ENCODE measurements at regions not wholly inside any gene's neighbourhood (a gene's known extent, or its start where the extent isn't known, plus 50 kb on each side); places are given as distances from the start of the nearest gene placed in this dataset.

DNA sequence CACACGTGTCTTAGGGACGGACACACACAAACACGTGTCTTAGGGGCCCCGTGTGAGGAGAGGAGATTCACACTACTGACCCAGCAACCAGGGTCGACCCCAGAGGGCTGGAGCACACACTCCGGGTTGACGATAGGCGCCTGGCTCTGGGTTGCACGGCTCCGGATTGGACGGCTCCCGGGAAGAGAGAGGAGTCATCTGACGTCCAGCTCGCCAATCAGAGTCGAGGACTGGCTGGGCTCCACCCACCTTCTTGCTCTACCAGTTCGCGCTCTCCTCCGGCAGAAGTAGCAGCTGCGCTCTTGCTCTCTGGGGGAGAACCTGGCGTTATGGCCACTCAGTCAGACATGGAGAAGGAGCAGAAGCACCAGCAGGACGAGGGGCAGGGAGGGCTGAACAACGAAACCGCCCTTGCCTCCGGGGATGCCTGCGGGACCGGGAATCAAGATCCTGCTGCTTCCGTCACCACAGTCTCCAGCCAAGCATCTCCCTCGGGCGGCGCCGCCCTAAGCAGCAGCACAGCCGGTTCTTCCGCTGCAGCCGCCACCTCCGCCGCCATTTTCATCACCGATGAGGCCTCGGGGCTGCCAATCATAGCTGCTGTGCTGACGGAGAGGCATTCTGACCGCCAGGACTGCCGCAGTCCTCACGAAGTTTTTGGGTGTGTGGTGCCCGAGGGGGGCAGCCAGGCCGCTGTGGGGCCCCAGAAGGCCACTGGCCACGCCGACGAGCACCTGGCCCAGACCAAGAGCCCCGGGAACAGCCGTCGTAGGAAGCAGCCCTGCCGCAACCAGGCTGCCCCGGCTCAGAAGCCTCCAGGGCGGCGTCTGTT is 74.3 kb downstream of the NUDT10 start:
- no peaks in the 10 kb centered on the region for H3K9me3 ChIP-seq
- no peaks in the 10 kb centered on the region for H3K4me1 ChIP-seq
- H3K4me3 ChIP-seq (ENCODE audit: low read depth, low read length): no peak overlapping the region
- no peaks in the 10 kb centered on the region for H3K36me3 Mint-ChIP-seq (ENCODE audit: insufficient read depth, unreplicated experiment)
- no peak overlapping the region for H3K27ac Mint-ChIP-seq (ENCODE audit: unreplicated experiment)
- no peaks in the 10 kb centered on the region for H3K4me1 Mint-ChIP-seq (ENCODE audit: low read depth, unreplicated experiment)
- DNase-seq: no peak
- intact Hi-C loops (cut with micrococcal nuclease; ENCODE audit: unreplicated experiment): no loop called here
- H3K27me3 ChIP-seq (replicated peaks; ENCODE audit: control insufficient read depth, insufficient read depth, low read length): no peaks in the 10 kb centered on the region
- no peaks in the 10 kb centered on the region for H3K9me3 Mint-ChIP-seq (ENCODE audit: unreplicated experiment)
- TF ChIP-seq, protein P1, sequence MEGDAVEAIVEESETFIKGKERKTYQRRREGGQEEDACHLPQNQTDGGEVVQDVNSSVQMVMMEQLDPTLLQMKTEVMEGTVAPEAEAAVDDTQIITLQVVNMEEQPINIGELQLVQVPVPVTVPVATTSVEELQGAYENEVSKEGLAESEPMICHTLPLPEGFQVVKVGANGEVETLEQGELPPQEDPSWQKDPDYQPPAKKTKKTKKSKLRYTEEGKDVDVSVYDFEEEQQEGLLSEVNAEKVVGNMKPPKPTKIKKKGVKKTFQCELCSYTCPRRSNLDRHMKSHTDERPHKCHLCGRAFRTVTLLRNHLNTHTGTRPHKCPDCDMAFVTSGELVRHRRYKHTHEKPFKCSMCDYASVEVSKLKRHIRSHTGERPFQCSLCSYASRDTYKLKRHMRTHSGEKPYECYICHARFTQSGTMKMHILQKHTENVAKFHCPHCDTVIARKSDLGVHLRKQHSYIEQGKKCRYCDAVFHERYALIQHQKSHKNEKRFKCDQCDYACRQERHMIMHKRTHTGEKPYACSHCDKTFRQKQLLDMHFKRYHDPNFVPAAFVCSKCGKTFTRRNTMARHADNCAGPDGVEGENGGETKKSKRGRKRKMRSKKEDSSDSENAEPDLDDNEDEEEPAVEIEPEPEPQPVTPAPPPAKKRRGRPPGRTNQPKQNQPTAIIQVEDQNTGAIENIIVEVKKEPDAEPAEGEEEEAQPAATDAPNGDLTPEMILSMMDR (IDR thresholded peaks at IDR 0.05; ENCODE audit: insufficient read depth in 1 of 2, low read depth in 1 of 2, low read length in 1 of 2, severe bottlenecking in 1 of 2, unreplicated experiment in 1 of 2): no peak
- no peak overlapping the region for H3K4me3 Mint-ChIP-seq (ENCODE audit: unreplicated experiment)
- no peaks in the 10 kb centered on the region for H3K36me3 ChIP-seq (ENCODE audit: control insufficient read depth, insufficient read depth, low read length)
- BruUV-seq (replicated peaks): no TSS peak
- CTCF ChIA-PET: no interaction called here
- POLR2A ChIA-PET: no interaction called here
- no peaks in the 10 kb centered on the region for H3K27me3 Mint-ChIP-seq (ENCODE audit: insufficient read depth, unreplicated experiment)

DNA sequence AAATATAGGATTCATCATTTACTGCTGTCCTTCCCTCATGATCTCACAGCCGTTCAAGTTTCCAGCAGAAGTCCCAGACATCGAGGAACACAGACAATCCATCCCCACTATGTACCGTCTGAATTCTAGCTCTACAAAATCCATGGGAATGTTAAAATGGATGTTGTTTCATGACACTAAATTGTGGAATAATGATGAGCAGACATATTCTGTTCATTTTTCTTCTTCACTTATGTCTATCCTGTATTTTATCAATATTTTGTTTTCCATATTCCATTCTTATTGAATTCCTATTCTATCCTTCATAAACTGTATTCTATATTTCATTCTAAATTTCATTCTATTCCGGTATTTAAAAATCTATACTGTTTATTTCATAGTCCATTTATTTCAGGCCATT is 71.8 kb downstream of the NUDT10 start:
- TF ChIP-seq, protein P1 (IDR thresholded peaks at IDR 0.05; ENCODE audit: insufficient read depth in 1 of 2, low read depth in 1 of 2, low read length in 1 of 2, severe bottlenecking in 1 of 2, unreplicated experiment in 1 of 2): no peak
- Mint-ChIP-seq H3K36me3 (ENCODE audit: insufficient read depth, unreplicated experiment) (no peaks in the 10 kb centered on the region), H3K9me3 (ENCODE audit: unreplicated experiment) (no peaks in the 10 kb centered on the region), H3K27me3 (ENCODE audit: insufficient read depth, unreplicated experiment) (no peaks in the 10 kb centered on the region), H3K4me3 (ENCODE audit: unreplicated experiment) (no peak overlapping the region), H3K4me1 (ENCODE audit: low read depth, unreplicated experiment) (no peaks in the 10 kb centered on the region), H3K27ac (ENCODE audit: unreplicated experiment) (no peak overlapping the region)
- DNase-seq: no peak
- ChIA-PET CTCF (no interaction called here), POLR2A (no interaction called here)
- no peaks in the 10 kb centered on the region for H3K36me3 ChIP-seq (ENCODE audit: control insufficient read depth, insufficient read depth, low read length)
- no peaks in the 10 kb centered on the region for H3K9me3 ChIP-seq
- intact Hi-C loops (cut with micrococcal nuclease; ENCODE audit: unreplicated experiment): no loop called here
- H3K4me3 ChIP-seq (ENCODE audit: low read depth, low read length): no peak overlapping the region
- H3K27me3 ChIP-seq (replicated peaks; ENCODE audit: control insufficient read depth, insufficient read depth, low read length): no peaks in the 10 kb centered on the region
- H3K4me1 ChIP-seq: no peaks in the 10 kb centered on the region
- BruUV-seq (replicated peaks): no TSS peak

DNA sequence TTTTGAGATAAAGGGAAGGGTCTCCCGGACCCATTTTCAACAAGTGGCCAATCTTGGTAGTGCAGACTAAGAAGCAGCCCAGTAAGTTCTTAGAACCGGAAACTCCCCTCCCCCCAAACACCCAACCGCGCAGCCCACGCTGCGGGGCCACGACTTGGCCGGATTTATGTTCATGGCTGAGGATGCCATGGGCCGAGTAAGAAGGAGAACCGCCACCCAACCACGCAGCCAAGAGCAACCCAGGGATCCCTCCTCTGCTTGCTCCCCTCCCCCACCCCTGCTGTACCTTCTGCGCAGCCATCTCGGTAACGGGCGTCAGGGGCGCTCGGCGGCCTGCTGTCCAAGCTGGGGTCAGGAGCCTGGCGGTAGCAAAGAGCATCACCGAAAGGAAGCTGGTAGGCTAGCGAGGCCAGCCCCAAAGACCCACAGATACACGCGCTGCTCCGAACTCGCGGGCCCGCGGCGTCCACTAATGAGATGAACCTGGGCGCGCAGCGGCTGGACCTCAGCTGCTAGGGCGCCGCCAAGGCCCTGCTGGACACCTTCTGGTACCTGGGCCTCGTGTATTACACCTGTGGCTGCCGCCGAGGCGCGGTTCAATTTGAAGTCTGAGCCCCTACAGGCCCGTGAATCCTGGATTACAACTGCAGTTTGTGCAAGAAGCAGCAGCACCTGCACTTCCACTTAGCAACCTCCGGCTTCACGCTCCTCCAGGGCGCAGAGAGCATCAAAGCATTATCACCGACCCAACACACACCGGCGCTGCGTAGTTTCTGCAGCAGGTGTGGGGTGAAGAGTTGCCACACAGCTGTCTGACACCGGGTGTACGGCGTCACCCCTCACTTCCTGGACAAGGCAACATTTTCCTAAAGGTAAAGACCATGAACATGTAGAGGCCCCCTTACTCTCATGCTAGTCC is 63.4 kb downstream of the NUDT10 start:
- no peaks in the 10 kb centered on the region for H3K27me3 ChIP-seq (replicated peaks; ENCODE audit: control insufficient read depth, insufficient read depth, low read length)
- POLR2A ChIA-PET: no interaction called here
- H3K27me3 Mint-ChIP-seq (ENCODE audit: insufficient read depth, unreplicated experiment): peaks cover 3% of the 10 kb centered on the region
- no TSS peak for BruUV-seq (replicated peaks)
- H3K4me1 Mint-ChIP-seq (ENCODE audit: low read depth, unreplicated experiment): no peaks in the 10 kb centered on the region
- intact Hi-C loops (cut with micrococcal nuclease; ENCODE audit: unreplicated experiment): no loop called here
- TF ChIP-seq, protein P1 (IDR thresholded peaks at IDR 0.05; ENCODE audit: insufficient read depth in 1 of 2, low read depth in 1 of 2, low read length in 1 of 2, severe bottlenecking in 1 of 2, unreplicated experiment in 1 of 2): no peak
- no peaks in the 10 kb centered on the region for H3K9me3 Mint-ChIP-seq (ENCODE audit: unreplicated experiment)
- no peaks in the 10 kb centered on the region for H3K9me3 ChIP-seq
- H3K36me3 ChIP-seq (ENCODE audit: control insufficient read depth, insufficient read depth, low read length): no peaks in the 10 kb centered on the region
- no peaks in the 10 kb centered on the region for H3K36me3 Mint-ChIP-seq (ENCODE audit: insufficient read depth, unreplicated experiment)
- CTCF ChIA-PET: no interaction called here
- no peak for DNase-seq
- H3K4me1 ChIP-seq: no peaks in the 10 kb centered on the region
- no peak overlapping the region for H3K27ac Mint-ChIP-seq (ENCODE audit: unreplicated experiment)
- H3K4me3 ChIP-seq (ENCODE audit: low read depth, low read length): no peak overlapping the region
- no peak overlapping the region for H3K4me3 Mint-ChIP-seq (ENCODE audit: unreplicated experiment)
